ENCODE measurements at regions not wholly inside any gene's neighbourhood (a gene's known extent, or its start where the extent isn't known, plus 50 kb on each side); places are given as distances from the start of the nearest gene placed in this dataset.

DNA sequence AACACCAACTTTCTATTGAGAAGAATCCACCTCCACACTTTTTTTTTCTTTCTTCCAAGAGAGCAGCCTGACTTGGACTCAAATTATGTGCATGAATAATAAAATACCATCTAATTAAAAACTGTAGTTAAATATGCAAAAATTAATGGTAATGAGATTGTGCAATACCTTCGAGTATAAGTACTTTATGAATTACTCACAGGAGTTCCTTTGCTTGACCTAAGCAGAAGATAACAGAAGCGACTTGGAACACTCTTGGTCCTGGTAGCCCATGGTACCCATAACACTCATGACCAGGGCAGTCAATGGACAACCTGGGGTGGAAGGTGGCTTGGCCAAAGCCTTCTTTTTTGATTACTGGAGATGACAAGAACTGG, 203.5 kb upstream of the IRX3 start:
- no peak for DNase-seq (ENCODE audit: low read depth in 4 of 4, low spot score in 3 of 4)

GRCh38 chr16:54489225-54490111, 202.9 kb upstream of the IRX3 start:
- no peak for DNase-seq (ENCODE audit: low read depth in 4 of 4, low spot score in 3 of 4)

- no peak for DNase-seq (ENCODE audit: low read depth in 4 of 4, low spot score in 3 of 4)
Observed at GRCh38 chr16:54488729-54489128, 202.1 kb upstream of the IRX3 start.

GRCh38 chr16:54487933-54488332, 201.3 kb upstream of the IRX3 start:
- DNase-seq (ENCODE audit: low read depth in 4 of 4, low spot score in 3 of 4): no peak

- no peak for DNase-seq (ENCODE audit: low read depth in 4 of 4, low spot score in 3 of 4)
Observed at GRCh38 chr16:54484700-54485099, 198.1 kb upstream of the IRX3 start.

GRCh38 chr16:54482892-54483574, 196.4 kb upstream of the IRX3 start:
- no peak for DNase-seq (ENCODE audit: low read depth in 4 of 4, low spot score in 3 of 4)

DNA sequence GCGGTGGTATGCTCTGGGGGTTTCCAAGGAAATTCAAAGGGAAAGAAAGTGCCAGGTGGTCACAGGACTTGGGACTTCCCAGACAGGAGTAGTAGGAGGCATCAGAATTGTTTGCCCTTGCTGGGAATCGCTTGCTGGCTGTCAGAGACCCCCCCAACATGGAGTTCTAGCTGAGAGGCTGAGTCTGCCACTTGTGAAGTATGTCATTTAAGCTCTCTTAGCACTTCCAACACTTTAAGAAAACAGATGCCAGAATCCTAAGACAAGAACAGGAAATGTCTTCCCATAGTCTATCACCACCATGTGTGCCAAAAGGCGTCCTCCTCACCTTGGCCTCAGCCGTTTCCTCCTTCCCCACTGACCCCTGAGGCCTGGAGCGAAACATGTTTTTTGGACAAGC, 193.8 kb upstream of the IRX3 start:
- no peak for DNase-seq (ENCODE audit: low read depth in 4 of 4, low spot score in 3 of 4)

DNA sequence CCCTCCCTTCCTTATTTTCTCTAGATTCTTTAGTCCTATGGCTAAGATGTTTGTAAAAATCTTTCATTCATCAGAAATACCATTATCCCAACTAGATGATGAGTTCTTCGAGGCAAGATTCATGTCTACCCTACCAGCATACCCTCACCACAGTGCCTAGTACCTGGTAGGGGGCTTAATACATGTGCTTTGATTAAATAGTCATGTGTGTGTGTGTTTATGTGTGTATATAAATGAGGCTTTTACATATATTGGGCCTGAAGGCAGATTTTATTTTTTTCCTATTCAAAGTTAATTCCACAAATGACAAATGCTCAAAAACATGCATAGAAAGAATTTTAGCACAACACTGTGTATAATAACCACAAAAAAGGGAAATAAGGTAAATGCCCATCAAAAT, 193.0 kb upstream of the IRX3 start:
- DNase-seq (ENCODE audit: low read depth in 4 of 4, low spot score in 3 of 4): no peak

- no peak for DNase-seq (ENCODE audit: low read depth in 4 of 4, low spot score in 3 of 4)
Observed at GRCh38 chr16:54477714-54478113, 191.1 kb upstream of the IRX3 start.

DNA sequence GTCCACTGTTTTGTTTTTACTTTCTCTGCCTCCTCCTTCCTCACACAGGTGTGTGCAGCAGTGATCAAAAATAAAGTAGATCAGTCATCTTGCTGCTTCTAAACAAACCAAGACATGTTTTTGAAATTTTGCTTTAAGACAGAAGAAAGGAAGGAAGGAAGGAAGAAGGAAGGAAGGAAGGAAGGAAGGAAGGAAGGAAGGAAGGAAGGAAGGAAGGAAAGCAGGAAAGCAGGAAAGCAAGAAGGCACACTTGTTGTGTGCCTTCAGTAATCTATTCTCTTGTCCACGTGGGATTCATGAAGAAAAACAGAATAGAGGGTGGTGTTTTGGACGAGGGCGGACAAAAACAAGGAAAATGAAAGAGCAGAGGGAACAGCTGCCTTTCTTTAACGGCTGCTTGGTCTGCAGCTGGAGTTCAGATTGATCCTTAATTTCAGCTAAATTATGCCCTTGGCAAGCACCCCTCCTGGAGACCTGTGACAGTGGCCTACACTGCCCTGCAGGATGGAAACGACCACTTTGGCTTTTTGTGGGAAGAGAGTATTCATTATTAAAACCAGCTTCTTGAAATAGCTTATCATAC, 188.5 kb upstream of the IRX3 start:
- DNase-seq (ENCODE audit: low read depth in 4 of 4, low spot score in 3 of 4): no peak

DNA sequence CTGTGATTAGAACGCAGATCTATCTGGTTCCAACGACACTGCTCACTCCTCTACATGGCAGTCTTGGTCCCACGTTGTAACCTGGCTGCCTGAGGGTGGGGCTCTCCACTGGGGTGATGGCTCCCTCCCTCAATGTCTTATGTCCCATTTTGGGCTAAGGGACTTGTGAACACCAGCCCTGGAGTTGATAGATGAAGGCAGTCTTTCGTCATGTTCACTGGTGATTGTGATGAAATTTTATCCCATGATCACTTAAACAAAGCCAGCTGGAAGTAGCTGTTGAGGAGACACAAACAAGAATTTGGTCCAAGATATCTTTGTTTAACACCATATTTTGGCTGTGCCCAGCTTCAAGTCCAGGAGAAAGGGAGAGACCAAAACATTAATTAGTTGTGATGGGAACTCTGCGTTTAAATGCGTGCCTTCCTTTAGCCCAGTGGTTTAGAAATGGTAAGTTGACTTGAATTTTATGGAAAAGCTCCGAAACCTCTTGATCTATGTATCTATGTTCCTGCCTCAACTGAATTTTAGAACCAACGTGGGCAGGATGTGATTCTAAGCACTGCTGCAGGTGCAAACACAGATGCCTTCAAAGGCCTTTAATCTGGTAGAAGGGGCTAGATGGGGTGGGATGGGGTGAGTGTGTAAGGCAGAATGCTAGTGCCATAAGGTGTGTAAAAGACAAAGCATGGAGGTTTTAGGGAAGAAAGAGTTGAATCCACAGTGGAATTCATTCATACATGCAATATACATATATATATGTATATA, 186.8 kb upstream of the IRX3 start:
- no peak for DNase-seq (ENCODE audit: low read depth in 4 of 4, low spot score in 3 of 4)

GRCh38 chr16:54467398-54467797, 180.8 kb upstream of the IRX3 start:
- DNase-seq (ENCODE audit: low read depth in 4 of 4, low spot score in 3 of 4): no peak

GRCh38 chr16:54466233-54466632, 179.6 kb upstream of the IRX3 start:
- DNase-seq (ENCODE audit: low read depth in 4 of 4, low spot score in 3 of 4): no peak

DNA sequence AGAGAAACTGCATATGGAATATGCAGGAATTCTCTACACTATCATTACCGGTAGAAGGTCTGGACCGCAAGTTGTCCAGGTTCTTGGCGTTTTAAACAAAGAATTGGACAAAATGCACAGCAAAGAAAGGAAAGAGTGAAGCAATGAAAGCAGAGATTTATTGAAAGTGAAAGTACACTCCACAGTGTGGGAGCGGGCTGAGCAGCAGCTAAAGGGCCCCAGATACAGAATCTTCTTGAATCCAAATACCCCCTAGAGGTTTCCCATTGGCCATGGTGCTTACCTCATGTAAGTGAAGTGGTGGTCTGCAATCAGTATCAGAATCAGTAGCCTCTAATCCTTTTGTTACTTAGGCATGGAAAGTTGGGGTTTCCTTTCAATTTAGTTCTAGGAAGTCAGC, 178.5 kb upstream of the IRX3 start:
- no peak for DNase-seq (ENCODE audit: low read depth in 4 of 4, low spot score in 3 of 4)

DNA sequence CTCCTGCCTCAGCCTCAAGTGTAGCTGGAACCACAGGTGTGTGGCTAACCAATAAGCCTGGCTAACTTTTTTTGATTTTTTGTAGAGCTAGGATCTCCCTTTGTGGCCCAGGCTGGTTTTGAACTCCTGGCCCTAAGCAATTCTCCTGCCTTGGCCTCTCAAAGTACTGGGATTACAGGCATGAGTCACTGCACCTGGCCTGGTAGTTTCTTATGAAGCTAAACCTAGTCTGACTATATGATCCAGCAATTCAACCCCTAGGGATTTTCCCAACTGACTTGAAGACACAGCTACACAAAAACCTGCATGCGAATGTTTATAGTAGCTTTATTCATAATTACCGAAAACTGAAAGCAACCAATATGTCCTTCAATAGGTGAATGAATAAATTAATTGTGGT, 176.2 kb upstream of the IRX3 start:
- no peak for DNase-seq (ENCODE audit: low read depth in 4 of 4, low spot score in 3 of 4)

- no peak for DNase-seq (ENCODE audit: low read depth in 4 of 4, low spot score in 3 of 4)
Observed at GRCh38 chr16:54462151-54462651, 175.6 kb upstream of the IRX3 start.

GRCh38 chr16:54460263-54460860, 173.8 kb upstream of the IRX3 start:
- no peak for DNase-seq (ENCODE audit: low read depth in 4 of 4, low spot score in 3 of 4)

GRCh38 chr16:54459509-54460262, 173.1 kb upstream of the IRX3 start:
- no peak for DNase-seq (ENCODE audit: low read depth in 4 of 4, low spot score in 3 of 4)

- no peak for DNase-seq (ENCODE audit: low read depth in 4 of 4, low spot score in 3 of 4)
Observed at GRCh38 chr16:54458923-54459322, 172.3 kb upstream of the IRX3 start.

DNA sequence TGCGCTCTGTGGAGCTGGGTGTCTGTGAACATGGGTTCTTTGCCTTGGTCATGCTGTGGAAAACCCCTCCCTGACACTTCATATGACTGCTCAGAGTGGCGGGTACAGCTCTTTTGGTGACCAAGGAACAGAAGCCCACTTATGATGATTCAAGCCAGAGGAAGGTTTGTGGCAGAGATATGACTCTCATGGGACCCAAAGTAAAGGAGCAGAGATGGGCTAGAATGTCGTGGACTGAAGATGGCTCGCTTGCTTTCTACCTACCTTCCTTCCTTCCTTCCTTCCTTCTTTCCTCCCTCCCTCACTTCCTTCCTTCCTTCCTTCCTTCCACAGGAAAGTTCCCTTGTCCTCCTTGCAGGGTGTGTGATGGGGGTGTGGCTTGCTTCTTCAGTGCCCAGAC, 169.7 kb upstream of the IRX3 start:
- DNase-seq (ENCODE audit: low read depth in 4 of 4, low spot score in 3 of 4): no peak
